HG02884 (cell line): ENCODE measurements at regions not wholly inside any gene's neighbourhood (a gene's known extent, or its start where the extent isn't known, plus 50 kb on each side); places are given as distances from the start of the nearest gene placed in this dataset.

Experiments used
- ATAC-seq: cut with Tn5 transposase; IDR thresholded peaks from one replicate; pipeline ENCODE4 v1.9.1; 2021; ENCODE audit warnings: mild to moderate bottlenecking, moderate library complexity; ENCODE audit not compliant: unreplicated experiment

- no peak for ATAC-seq
These were observed 672.1 kb upstream of the FANCL start for GRCh38 chr2:58913082-58913726.

DNA sequence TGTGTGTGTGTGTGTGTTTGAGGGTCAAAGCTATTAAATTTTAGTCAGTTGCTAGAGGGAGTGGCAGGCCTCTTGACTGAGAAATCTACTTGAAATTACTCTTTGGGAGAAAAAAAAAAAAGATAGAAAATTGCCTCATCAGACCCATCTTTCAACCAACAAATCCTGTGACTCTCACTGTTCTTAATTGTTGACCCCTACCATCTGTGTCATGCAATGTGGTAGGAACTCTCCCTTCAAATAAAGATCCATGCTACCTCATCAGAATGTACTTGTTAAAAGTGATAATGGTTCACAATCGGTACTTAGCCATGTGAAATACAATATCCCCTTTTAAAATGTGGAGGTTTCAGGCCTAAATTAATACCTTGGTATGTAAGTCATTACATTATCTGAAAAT lies 670.8 kb upstream of the FANCL start:
- no peak for ATAC-seq

DNA sequence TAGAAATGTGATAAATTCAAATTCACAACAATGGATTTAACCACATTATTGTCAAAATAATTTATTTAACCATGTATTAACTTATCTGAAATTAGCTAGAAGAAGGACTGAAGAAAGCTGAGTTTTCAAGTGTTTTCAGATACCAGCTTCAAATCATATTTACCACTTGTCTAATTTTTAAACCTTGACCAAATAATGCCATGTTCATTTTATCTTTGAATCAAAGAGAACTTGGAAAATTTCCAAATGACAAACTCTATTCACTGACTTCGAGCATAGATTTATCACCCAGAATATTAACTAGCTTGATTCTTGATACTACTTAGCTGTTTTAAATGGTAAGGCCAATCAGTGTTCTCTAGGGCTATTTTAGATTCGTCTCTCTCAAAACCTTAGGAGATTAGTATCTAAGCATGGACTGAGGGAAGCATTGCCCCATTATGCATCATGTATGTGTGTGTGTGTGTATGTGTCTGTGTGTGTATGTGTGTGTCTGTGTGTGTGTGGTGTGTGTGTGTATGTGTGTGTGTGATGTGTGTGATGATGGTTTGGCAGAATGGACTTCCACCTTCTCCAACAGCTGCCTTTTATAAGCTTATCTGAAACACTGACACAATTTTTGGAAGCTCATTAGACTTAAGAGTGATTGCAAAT lies 667.5 kb upstream of the FANCL start:
- no peak for ATAC-seq

DNA sequence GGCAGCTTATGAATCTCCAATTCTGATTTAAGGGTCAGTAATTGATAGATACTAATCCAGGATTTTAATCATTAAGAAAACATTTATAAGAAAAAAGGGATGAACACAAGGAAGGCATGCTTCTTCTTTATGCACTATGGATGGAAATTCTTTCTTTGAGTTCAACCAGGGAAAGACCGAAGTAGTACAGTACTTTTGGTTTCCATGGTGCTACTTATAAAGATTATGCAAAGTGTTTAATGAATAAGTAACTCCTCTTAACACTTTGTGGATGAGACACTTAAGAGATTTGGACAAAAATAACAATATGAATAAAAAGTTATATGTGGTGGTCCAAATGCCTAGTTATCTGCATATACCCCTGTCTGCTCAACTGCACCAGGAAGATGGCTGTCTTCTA lies 666.5 kb upstream of the FANCL start:
- ATAC-seq: no peak

DNA sequence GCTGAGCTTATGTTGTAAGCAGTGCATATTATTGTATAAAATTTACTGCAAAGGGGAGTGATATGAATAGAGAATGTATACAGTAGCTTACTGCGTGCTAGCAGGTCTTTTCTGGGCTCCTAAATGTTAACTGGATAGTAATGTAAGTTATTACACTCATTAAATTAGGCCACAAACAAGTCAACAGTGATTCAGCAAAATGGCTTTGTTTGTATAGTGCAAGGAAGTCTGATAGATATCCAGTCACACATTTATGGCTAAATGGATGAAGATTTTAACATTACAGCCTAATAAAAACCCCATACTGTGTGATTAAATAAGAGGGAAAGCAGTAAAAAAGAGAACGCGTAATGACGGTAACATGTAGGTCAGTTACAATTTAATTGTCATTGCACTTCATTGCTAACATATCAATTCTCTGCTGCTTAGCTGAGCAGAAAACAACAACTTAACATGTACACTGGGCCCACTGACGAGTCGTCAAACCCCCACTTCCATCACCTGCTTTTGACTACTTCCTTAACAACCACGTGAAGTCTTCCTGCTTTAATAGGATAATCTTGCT lies 665.0 kb upstream of the FANCL start:
- ATAC-seq: no peak

DNA sequence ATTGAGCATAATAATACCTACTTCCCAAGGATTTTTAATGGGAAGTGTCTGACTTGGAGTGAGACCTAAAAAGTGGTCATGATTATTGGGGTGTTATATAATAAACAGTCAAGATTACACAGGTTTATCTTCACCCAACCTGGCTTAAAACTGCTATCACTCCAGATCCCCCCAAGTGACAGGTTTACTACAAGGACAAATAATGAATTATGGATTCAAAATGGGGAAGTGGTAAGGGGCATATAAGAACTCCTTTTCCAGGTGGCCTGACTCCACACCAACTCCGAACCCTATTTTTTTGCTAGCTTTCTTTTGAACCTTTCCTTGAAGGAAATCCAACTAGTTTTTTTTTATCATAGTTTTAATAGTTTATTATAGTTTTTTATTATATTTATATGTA lies 663.0 kb upstream of the FANCL start:
- ATAC-seq: no peak

GRCh38 chr2:58903427-58903826 lies 662.3 kb upstream of the FANCL start:
- no peak for ATAC-seq

DNA sequence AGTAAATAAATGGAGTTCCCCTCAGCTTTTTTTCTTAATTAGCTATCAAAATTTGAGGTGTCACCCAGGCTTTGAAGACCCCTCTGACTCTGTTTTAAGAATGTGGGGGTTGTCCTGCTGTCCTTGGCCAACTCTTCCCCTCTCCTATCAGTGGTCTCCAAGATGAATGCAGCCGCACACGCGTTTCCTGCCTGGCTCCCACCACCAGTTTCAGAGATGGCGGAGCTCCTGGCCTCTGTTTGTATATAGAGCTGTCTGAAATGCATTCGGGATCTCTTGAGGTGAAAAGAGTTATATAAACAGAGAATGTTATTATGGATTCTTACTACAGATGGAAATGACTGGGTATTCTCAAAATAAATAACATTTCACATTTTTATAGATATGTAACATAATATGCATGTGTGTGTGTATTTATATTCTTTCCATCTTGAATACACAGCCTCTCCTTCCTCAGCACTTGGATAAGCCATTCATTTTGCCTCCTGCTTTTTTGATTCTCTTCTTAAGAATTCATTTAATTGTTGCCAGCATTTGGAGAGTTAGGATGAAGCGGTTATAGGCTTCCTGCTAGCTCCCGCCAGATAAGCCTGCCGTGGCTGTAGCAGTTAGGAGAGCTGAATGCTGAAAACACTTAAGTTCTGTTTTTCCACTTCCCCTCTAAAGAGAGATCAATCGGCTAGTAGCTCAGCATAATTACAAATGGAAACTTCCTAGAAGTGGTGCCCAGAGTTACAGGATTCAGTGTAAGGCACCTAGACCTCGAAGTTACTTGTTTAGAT lies 659.3 kb upstream of the FANCL start:
- ATAC-seq: no peak

DNA sequence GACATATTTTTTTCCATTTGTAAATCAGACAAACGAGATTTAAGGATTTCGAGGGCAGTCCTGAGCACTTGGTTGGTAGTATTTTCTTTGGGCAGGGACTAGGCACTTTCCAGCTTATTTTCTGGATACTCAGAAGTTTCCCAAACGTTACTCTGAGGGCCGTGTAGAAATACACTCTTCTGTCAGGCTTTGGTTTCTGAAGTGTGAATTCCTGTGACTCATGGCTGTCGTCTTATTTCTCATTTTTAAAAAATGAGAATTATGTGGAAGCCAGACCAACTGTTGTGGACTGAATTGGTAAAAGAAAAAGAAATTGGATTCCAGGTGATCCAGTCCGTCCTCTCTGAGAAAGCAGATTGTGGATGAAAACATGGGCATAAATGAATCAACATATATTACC lies 658.6 kb upstream of the FANCL start:
- ATAC-seq: no peak

DNA sequence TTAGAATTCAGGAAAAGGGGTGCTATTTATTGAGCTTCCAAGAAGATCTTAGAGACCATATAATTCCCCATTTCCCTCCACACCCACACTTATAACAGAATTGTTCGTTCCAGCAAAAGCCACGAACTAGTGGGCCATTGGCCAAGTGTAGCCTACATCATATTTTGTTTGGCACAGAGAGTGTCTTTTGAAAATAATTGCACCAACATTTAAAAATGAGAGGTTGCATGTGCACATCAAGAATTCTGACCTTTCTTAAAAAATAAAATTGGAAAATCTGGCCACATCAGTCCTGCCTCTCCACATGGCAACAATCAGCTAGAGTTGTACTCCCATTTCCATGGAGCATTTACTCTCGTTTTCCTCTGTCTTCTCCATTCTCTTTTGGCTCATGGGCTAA lies 655.5 kb upstream of the FANCL start:
- ATAC-seq: no peak

DNA sequence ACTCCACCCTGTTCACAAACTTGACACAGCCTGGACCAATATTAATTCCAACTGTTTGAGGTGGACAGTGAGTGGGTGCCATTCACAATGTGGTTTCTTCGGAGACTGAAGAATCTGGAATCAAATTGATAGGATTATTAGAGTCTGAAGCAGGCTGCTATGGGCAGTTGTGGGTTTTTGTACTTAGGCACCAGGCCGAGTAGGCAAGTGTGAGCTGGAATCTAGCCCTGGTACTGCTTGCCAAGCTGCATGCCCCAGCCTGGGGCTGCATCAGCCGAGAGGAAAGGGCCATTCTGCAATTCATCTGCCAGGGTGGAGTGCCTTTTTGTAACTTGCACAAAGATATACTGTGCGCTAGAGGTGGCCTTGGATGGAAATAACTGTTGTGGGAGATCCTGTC lies 654.7 kb upstream of the FANCL start:
- ATAC-seq: no peak

DNA sequence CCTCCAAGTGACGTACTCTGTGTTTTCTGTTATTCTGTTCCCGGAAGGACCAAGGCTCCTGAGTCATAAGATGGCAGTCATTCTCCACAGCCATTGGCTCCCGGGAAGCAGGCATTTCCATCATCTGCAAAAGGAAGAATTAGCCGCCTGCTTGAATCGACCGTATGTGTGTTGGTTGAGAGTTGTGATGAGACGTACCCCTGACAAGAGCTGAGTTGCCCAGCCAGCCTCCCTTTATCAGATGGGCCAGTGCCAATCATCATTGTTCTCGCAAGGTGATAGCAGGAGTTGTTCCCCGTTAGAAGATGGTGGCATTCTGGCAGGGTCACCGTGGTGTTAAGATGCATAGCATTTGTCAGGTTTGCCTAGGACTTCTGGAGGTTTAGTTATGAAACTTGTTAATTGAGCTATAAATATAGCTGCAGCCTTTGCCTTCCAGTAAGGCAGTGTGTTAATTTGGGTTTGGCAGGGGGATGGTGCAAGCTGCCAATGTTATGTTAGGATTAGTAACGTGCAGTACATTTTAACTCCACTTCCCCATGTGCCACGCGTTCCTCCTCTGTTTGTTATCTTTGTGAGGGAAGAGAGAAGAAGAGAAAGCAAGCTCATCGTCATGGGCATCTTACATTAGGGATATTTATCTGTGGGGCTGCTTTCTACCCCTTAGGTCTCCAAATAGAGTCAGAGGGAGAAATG lies 652.7 kb upstream of the FANCL start:
- ATAC-seq: no peak

- ATAC-seq: no peak
These were observed 650.8 kb upstream of the FANCL start for GRCh38 chr2:58891828-58892377.

GRCh38 chr2:58890865-58891525 lies 649.9 kb upstream of the FANCL start:
- ATAC-seq: no peak

- ATAC-seq: no peak
These were observed 644.9 kb upstream of the FANCL start for GRCh38 chr2:58886009-58886408.

DNA sequence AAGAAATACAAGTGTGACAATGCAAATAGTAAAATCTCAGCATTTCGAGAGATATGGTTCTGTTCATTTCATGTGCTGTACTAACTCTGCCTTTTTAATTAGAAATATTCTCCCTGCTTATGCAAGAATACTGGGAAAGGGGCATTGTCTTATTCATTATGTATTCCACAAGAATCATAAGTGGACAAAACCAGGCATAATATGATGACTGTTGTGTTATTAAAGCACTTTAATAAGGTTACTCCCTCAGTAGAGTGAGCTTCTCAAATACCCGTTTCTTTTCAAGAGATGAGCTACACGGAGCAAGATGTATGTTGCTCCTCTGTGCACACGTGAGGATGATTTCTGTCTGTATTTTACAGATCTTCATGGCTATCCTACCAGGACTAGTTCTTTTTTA lies 638.7 kb upstream of the FANCL start:
- ATAC-seq: no peak

DNA sequence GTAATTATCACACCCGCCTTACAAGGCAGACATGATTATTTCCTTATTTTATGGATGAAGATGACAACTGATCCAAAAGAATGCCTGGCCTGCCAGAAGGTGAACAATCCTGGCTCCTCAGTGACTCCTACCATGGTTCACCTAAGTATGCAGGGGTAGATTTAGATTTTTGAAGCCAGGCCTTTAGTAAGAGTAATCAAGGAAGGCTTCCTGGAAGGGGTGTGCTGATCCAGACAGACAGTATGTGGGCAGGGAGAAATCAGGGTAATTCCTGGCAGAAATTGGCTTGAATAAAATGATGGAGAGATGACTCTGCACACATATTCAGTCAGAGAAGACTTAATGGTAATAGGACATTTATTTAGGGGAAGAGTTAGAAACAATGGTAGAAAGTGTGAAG lies 637.7 kb upstream of the FANCL start:
- ATAC-seq: no peak

DNA sequence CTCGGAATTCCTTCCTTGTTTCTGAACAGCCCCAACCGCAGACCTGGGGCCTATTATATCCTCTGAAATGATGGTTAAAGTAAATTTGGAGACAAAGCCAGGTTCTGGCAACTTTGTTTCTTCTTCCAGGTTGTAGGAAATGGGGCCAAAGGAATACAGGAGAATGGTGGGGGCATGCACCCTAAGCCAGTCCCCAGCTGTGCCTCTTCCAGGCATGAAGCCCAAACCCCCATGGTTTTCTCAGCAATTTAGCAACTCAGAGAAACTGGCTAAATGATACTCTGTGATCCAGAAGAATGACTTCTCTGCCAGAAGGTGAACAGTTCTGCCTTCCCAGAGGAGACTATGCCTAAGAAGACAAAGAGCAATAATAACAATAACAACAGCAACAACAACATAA lies 635.0 kb upstream of the FANCL start:
- ATAC-seq: no peak

GRCh38 chr2:58875436-58875835 lies 634.3 kb upstream of the FANCL start:
- no peak for ATAC-seq

DNA sequence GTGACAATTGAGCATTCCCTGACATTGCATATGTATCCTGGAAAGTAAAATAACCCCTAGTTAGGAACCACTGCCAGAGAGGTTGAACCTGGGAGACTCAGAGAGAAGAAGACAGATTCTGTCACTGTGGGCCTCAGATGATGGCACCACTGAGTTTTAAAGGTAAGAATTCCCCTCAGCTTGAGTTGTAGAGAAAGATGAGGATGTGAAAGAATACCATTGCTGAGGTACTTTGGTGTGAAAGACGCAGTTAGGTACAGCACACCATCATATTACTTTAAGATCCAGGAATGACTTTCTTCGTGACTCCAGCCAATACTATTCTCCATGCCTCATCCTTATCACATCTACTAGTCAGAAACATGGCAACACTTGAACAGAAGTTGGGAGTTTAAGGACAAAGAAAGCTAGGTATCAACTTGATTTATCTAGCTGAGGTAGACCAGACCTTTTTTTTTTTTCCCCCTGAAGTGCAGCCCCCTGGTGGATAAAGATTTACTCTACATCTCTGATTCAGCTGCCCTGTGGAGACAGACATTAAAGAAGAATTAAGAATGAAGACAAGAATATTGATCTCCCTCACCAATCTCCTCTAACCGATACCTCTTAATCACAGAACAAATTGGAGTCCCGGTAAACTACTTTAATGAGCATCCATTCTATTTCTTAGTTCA lies 630.5 kb upstream of the FANCL start:
- peak; percentile 46 for ATAC-seq
